GM18861 (cell line): ENCODE measurements at regions not wholly inside any gene's neighbourhood (a gene's known extent, or its start where the extent isn't known, plus 50 kb on each side); places are given as distances from the start of the nearest gene placed in this dataset.
"Not testable (repeated sequence)": the region's sequence is repeated elsewhere in the genome, so short reads cannot be mapped to it uniquely, and the experiment has no call there.

Source experiments
- ATAC-seq: cut with Tn5 transposase; IDR thresholded peaks from one replicate; pipeline ENCODE4 v1.9.1; 2021; ENCODE audit not compliant: unreplicated experiment

DNA sequence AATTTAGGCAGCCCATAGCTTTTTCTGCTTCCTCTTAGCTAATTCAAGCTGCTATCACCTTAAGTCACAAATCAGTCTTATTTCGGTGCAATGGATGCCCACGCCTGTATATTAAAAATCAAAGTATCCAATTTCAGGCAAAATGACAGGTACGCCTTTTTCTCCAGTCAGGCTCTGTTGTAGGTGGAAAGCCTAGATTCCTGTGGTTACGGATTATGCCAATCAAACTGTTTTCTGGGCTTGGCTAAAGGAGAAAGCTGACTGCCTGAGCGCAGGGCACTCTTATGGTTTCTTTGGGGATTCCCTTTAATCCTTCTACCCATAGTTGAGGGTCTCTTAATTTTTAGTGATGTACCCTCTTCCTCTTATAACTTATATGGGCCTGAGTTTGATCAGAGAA lies 550.5 kb downstream of the PDHA2 start:
- no peak for ATAC-seq

DNA sequence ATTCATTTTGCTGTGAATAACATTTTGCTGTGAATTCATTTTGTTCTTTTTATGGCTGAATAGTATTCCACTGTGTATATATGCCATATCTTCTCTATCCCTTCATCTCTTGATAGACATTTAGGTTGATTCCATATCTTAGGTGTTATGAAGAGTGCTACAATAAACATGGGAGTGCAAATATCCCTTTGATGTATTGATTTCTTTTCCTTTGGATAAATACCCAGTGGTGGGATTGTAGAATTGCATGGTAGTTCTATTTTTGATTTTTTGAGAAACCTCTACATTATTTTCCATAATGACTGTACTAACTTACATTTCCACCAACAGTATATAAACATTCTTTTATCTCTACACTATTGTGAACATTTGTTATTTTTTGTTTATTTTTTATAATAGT lies 555.9 kb downstream of the PDHA2 start:
- ATAC-seq = no peak

GRCh38 chr4:96406742-96407141 lies 566.8 kb downstream of the PDHA2 start:
- ATAC-seq = no peak

DNA sequence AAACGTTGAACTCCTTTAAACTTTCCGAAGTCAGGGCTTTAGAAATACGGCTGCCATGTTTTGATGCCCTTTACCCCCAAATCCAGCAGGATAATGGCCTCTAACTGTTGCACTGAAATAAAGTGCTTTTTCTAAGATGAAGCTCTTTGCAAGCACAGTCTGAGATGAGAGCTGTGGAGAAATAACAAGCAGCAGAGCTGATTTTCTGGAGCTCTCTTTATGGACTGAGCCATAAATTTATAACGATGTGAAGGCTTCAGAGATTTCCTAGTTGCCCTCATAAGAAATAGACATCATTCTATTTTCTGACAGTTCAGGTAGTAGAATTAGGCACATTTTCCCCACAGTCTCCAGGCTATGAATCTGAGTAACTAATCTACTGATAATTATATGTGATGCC lies 567.3 kb downstream of the PDHA2 start:
- no peak for ATAC-seq

DNA sequence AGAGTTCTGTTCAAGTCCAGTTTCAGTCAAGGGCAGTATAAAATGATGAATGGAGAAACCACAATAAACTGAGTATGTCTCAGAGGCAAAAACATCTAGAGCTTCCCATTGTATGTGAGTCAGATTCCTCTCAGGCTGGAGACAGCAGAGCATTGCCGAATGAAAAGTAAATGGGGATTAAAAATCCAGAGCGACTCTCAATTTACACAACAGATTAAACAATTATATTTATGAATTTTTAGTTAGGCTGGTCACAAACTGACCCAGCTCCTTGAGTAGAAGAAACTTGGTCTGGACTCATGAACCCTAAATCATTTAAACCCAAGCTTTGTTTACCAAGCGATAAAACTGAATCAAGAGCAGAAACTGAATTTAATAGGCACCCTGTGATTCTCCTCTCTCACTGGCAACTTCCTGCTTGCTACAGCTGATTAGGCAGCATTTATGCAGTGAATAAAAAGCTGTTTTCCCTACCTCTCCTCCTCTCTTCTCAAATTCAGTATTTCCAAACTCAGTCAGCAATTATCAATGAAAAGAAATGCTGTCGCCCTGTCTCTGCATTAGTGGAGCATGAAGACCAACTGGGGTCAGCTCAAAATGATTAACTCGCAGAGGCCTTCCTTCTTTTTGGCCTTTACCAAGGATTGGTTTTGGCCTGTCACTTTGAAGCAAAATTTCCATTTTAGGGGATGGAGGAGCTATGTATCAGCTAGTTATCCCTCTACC lies 568.0 kb downstream of the PDHA2 start:
- ATAC-seq = no peak

DNA sequence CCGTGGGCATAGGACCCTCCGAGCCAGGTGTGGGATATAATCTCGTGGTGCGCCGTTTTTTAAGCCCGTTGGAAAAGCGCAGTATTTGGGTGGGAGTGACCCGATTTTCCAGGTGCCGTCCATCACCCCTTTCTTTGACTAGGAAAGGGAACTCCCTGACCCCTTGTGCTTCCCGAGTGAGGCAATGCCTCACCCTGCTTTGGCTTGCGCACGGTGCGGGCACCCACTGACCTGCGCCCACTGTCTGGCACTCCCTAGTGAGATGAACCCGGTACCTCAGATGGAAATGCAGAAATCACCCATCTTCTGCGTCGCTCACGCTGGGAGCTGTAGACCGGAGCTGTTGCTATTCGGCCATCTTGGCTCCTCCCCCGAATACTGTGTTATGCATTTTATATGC lies 575.0 kb downstream of the PDHA2 start:
- ATAC-seq = not testable (repeated sequence)

DNA sequence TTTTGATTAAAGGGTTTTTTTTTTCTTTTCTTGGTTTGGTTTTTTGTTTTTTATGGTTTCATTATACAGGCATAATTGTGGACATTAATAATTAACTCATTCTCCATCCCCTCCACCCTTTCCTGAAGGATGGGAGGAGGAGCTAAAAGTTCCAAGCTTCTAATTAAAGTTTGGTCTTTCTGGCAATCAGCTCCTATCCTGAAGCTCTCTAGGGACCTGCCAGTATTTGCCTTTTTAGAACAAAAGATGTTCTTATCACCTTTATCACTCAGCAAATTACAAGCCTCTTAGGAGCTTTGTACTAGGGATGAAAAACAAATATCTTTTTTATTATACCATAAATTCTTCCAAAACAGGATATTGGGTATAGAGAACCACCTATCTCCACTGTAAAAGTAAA lies 589.8 kb downstream of the PDHA2 start:
- no peak for ATAC-seq

DNA sequence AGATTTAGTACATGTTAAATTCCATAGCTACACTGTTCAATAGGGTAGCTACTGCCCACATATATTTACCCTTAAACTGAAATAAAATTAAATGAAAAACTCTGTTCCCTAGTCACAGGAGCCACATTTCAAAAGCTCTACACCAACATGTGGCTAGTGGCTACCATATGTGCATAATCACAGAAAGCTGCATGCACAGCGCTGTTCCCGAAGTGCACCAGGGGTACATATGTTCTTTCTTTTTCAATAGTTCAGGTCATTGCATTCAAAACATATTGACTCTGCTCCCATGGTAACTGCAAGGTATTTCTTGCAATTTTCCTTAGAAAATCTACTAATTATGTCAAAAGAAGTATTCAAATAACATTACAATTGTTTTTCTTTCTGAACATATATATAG lies 591.2 kb downstream of the PDHA2 start:
- no peak for ATAC-seq

DNA sequence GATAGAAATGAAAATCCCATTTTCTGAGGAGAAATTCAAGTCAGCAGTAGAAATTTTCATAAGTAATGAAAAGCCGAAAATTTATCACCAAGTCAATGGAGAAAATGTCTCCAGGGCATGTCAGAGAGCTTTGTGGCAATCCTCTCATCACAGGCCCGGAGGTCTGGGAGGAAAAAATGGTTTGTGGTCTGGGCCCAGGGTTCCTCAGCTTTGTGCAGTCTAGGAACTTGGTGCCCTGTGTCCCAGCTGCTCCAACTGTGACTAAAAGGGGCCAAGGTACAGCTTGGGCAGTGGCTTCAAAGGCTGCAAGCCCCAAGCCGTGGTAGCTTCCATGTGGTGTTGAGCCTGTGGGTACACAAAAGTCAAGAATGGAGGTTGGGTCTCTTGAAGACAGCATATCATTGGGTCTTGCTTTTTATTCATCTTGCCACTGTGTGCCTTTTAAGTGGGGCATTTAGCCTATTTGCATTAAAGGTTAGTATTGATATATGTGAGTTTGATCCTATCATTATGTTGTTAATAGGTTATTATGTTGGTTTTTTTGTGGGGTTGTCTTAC lies 608.5 kb downstream of the PDHA2 start:
- no peak for ATAC-seq

DNA sequence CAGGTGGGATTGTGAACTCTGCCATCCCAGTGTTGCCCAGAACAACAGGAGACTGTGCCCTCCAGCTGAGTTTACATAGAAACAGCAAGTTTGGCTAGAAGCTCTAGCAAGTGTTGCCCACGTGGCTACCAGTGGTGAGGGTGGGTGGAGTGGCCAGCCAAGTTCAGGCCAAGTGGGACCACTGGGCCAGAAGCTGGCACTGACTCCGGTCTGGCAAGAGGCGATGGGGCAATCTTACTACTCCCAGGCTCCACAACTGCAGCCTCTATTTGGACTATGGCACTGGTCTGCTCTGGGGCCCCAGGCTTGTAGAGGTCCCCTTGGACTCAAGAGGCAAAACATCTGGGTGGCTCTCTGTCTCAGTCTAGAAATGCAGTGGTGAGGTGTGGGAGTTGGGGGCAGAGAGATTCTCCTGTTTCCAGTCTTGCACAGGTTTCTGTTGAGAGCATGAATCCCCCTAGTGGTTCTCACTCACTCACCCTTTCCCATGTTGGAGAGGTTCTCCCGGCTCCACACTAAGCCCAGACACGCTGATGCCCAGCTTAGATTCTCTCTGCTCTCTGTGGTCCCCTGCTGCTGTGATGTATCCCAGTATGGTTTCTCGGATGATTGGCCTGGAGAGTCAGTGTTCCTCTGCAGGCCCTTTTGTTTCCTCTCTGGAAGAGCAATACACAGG lies 615.3 kb downstream of the PDHA2 start:
- ATAC-seq = no peak

- not testable (repeated sequence) for ATAC-seq
Observed at GRCh38 chr4:96458031-96458430, 618.1 kb downstream of the PDHA2 start.

DNA sequence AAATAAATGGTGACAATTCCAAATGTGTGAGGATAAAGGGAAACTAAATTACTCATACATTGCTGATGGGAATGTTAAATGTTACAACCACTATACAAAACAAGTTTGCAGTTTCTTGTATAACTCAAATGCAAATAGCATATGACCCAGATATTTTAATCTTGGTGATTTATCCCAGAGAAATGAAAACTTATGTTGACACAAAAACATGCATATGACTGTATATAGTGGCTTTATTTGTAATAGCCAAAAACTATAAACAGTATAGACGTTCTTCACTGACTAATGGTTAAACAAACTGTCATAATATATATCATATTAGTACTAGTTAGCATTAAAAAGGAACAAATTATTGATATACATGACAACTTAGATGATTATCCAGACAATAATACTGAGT lies 619.2 kb downstream of the PDHA2 start:
- no peak for ATAC-seq

- no peak for ATAC-seq
Observed at GRCh38 chr4:96465834-96466233, 625.9 kb downstream of the PDHA2 start.

DNA sequence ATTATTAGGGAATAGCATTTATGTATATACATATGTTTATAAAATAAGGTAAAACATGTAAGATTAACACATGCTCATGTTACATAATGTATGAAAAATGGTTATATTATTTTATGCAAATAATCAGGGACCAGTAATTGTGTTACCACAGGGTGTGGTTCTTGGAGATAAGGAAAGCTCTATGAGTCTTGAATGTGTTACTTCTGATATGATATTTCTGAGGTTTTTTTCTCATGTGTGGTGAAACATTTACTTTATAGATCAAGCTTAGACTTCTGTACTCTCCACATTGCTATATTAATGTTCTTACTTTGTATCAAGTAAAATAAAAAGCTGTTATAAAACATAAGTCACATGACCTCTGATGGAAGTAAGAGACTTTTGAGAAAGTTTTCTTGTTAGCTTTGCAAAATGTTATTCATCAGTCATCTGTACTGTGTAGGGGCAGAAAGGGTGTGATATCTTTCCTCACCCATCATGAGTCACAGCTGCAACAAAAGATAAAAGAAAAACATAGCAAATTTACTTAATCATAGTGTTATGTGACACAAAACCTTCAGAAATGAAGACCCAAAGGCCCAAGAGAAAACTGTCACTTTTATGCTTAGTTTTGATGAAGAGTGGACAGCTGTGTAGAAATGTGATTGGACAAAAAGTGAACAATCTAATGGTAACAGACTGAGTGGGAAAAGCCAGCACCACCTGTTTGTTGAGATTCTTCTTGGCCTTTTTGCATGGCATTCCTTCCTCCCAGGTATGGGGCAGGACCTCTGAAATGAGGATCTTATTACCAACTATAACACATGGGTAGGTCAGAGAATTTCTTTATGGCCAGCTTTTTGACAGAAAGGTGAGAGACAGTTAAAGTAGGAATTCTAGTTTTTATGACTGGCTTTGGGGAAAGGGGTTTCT lies 632.3 kb downstream of the PDHA2 start:
- no peak for ATAC-seq

GRCh38 chr4:96473246-96473645 lies 633.4 kb downstream of the PDHA2 start:
- no peak for ATAC-seq

DNA sequence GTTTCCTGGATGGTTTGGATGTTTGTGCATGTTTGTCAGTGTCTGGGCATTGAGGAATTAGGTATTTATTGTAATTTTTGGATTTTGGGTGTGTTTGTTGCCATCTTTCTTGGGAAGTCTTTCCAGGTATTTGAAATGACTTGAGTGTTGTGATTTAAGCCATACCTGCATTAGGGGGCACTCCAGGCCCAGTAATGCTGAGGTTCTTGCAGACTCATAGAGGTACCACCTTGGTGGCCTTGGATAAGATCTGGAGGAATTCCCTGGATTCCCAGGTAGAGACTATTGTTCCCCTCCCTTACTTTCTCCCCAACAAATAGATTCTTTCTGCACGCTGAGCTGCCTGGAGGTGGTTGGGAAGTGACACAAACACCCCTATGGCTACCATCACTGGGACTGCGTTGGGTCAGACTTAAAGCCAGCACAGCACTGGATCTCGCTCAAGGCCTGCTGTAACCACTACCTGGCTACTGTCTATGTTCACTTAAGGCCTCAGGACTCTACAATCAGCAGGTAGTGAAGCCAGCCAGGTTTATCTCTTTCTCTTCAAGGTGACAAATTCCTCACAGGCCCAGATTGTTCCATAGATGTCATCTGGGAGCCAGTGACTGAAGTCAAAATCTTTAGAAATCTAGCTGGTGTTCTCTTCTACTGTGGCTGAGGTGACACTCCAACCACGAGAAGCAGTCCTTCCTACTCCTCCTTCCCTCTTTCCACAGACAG lies 643.6 kb downstream of the PDHA2 start:
- no peak for ATAC-seq

- ATAC-seq = no peak
Observed at GRCh38 chr4:96486563-96486962, 646.7 kb downstream of the PDHA2 start.

- no peak for ATAC-seq
Observed at GRCh38 chr4:96497621-96498020, 657.7 kb downstream of the PDHA2 start.

DNA sequence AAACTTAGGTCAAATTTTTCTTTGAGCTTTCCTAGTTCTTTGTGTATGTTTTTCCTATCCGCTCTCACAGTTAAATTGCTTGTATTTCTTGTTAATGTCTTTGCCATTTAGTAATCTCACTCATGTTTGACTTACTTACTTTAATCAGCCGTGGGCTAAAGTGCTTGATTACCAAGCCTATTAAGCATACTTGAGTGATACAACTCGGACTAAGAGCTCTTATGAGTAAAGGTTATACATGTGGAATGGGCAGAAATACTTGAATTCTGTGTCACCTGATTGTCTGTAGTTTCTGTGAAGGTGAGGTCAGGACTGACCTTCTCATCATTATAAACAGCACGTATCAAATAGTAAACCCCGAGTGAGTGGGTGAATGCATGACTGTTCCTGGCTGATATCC lies 664.5 kb downstream of the PDHA2 start:
- no peak for ATAC-seq

- no peak for ATAC-seq
Observed at GRCh38 chr4:96509039-96509741, 669.3 kb downstream of the PDHA2 start.
